GM12891 (cell line): ENCODE measurements at regions not wholly inside any gene's neighbourhood (a gene's known extent, or its start where the extent isn't known, plus 50 kb on each side); places are given as distances from the start of the nearest gene placed in this dataset.

ENCODE experiments used
- PAX5 ChIP-seq: IDR thresholded peaks from 2 replicates; pipeline ENCODE4 v1.6.1; 2011; ENCODE audit warnings: low read length, moderate library complexity, mild to moderate bottlenecking; ENCODE audit not compliant: insufficient read depth, severe bottlenecking
- POLR2A ChIP-seq: IDR thresholded peaks from 2 replicates; pipeline ENCODE4 v1.6.1; 2011; ENCODE audit warnings: low read depth, low read length, control low read depth
- POLR2AphosphoS5 ChIP-seq: IDR thresholded peaks from 2 replicates; pipeline ENCODE4 v1.6.1; 2011; ENCODE audit warnings: low read depth, low read length, control low read depth
- POU2F2 ChIP-seq: IDR thresholded peaks from 2 replicates; pipeline ENCODE4 v1.6.1; 2011; ENCODE audit warnings: low read depth, mild to moderate bottlenecking, control low read depth, low read length, moderate library complexity
- SPI1 ChIP-seq: IDR thresholded peaks from 2 replicates; pipeline ENCODE4 v1.6.1; 2011; ENCODE audit warnings: low read depth, low read length, control low read depth
- TAF1 ChIP-seq: IDR thresholded peaks from 2 replicates; pipeline ENCODE4 v1.6.1; 2011; ENCODE audit warnings: low read depth, low read length, control low read depth

GRCh38 chr9:29199975-29200374, 1626.7 kb upstream of the C9orf72 start:
- TF ChIP-seq POLR2AphosphoS5 (no peak), TAF1 (no peak), POLR2A (no peak), PAX5 (no peak), POU2F2 (no peak), SPI1 (no peak)
